NAMALWA (cell line): ENCODE measurements at regions not wholly inside any gene's neighbourhood (a gene's known extent, or its start where the extent isn't known, plus 50 kb on each side); places are given as distances from the start of the nearest gene placed in this dataset.
"Not testable (repeated sequence)": the region's sequence is repeated elsewhere in the genome, so short reads cannot be mapped to it uniquely, and the experiment has no call there.

ENCODE experiments used
- DNase-seq: peaks from one replicate; pipeline ENCODE4 v3.0.0-alpha.2; 2015; ENCODE audit warnings: low spot score

DNA sequence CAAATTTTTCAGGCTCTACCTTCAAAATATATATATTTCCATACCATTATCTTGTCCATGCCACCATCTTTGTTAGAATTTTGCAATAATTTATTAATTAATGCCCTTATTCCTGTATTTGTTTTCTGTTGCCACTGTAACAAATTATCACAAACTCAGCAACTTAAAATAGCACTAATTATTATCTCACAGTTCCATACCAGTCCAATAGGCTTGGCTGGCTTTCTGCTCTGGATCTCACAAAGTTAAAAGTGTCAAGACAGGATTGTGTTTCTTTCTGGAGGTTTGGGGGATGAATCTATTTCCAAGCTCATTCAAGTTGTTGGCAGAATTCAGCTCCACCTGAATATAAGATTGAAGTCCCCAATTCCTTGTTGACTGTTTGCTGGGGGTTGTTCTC lies 58.6 kb upstream of the SLC38A4 start:
- DNase-seq, result no peak

DNA sequence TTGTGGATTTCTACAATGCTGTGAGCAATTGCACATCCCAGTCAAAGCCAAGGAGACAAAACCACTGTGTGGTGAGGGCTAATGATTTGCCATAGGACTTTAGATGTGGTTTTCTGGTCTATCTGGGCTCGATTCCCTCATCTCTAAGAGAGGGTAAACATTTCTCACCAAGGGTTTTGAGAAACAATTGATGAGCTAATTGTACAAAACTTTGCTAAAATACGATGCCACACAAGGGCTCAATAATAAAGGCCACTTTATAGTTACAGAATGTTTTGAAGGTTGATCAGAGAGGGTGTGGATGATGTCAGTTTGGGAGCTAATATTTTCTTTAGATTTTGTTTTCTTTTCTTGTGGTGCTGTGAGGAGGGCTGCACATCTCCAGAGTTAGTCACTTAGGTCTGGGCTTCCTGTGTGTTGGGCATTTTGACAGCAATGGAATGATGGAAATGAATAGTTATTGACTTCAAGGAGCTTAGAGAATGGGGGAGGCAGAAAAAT lies 60.8 kb upstream of the SLC38A4 start:
- DNase-seq, result no peak

DNA sequence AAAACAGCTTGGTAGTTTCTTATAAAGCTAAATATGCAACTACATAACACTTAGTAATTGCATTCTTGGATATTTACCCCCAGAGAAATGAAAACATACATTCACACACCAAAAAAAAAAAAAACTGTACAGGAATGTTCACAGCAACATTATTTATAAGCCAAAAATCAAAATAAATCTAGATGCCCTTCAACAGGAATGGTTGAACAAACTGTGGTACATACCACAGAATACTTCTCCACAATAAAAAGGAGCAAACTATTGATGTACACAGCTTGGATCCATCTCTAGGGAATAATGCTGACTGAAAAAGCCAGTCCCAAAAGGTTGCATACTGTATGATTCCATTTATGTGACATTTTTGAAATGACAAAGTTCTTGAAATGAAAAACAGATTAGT lies 62.1 kb upstream of the SLC38A4 start:
- DNase-seq, result no peak

DNA sequence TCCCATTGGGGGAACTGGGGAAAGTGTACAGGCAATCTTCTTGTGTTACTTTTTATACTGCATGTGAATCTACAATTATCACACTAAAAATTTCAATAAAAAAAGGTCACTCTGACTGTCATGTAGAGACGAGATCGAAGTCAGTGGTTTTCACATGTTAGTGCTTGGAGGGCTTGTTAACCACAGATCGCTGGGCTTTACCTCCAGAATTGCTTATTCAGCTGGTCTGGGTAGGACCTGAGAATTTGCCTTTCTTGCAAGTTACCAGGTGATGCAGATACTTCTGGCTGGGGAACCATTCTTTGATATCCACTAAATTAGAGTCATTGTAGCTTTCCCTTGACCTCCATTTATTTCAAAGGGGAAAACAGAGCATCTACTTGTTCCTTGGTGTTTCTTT lies 62.8 kb upstream of the SLC38A4 start:
- no peak for DNase-seq

DNA sequence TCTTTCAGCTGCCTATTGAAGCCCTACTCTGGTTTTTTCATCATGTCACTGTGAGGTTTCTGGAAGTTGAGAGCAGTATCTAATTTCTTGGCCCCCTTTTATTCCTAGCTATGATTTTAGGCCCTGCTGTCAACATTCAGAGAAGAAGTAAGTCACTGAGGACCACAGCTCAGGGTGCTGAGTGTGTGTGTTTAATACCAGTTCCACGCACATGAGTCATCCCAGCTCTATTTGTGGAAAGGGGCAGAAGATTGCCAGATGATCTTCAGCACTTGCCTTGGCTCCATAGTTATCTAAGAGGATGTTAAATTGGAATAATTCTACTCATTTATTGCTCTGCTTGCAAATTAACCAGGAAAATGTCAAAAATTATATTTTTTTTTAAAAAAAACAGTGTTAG lies 65.5 kb upstream of the SLC38A4 start:
- no peak for DNase-seq

DNA sequence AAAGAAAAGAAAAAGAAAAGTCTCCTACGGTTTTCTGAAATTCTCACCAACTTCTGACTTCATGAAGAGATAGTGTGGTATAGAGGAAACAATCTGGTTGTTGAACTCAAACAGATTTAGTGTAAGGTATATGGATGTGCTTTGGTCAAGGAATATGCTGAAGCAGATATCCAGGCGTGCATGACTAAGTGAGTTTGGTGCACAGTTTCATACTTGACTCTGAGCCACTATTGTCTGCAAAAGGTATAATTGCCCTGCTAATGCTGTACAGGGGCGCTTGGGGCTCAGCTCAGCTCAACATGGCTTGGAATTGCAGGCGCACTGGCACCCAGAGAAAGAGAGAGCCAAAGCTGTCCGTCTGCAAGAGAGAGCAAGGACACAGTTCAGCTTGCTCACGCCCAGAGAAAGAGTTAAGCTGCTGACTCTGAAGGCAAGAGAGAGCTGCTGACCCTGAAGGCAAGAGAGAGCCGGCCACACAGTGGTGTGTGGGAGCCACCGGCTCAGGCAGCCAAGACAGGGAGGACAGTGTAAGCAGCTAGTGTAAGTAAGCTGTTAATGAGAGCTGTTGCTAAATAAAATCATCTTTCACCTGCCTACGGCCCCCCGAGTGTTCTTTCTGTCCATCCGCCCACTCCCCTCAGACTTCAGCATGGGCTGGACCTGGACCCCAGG lies 66.4 kb upstream of the SLC38A4 start:
- no peak for DNase-seq

DNA sequence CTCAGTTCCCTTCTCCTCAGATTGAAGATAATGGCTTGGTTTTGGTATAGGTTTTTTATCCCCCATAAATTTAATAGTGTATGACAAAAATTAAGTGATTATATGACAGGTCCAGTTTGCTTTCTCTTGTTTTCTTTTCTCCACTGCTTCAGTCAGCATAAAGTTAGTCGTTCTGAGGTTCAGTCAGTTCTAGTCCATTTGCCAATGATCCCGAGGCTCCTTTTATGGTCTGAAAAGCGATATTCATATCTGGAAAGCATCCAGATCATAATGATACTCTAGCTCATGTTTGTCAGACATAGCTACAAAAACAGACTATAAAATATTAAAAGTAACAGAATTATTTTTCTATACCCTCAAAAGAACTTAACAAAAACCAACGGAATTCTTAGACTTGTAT lies 67.1 kb upstream of the SLC38A4 start:
- DNase-seq, result no peak

DNA sequence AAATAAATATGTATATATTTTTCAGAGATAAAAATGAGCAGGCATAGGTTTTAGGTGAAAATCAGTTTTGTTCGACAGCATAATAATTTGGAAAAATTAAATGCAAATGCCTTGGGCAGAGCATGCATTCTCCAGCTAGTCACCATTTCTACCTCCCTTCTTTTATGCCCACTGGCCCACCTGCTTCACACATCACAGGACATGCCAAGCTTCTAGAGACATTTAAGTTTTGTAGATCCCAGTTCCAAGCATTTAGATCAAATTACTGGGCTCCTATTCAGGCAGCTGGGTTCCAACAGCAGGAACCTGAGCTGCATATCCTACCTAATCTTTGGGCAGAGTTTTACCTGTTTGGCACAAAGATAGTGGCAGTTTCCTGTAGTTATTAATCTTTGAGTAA lies 67.6 kb upstream of the SLC38A4 start:
- no peak for DNase-seq

DNA sequence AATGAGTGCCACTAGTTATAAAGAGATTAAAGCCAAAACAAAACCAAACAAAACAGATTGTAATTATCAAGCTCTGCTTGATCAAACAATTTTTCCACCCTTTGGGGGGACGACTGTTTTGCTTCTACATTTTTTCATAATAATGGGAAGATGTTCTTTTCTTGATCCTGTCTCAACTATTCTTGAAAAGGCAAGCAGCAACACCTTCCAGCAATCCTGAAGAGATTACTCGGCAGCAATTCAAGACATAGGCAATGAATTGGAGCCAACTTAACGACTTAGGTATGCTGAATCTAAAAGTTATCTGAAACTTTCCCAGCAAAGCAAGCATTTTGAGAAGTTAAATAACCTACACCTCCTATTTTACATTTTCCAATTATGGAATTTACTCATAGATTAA lies 69.9 kb upstream of the SLC38A4 start:
- DNase-seq, result no peak

DNA sequence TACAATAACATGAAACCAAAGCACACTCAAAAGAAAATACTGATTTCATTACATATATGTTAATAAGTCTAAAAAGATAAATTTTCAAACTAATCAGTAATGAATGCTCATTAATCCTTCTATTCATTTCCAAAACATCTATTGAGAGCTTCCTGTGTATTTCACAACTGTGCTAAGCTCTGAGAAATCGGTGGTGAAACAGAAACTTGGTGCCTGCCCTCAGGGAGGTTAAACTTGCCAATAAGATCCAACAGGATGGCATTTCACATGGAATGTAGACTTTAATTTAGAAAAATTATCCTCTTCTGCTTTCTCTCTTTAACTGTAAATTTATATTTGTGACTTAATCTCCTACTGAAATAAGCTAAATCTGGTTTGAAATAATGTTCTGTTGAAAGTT lies 70.9 kb upstream of the SLC38A4 start:
- no peak for DNase-seq

DNA sequence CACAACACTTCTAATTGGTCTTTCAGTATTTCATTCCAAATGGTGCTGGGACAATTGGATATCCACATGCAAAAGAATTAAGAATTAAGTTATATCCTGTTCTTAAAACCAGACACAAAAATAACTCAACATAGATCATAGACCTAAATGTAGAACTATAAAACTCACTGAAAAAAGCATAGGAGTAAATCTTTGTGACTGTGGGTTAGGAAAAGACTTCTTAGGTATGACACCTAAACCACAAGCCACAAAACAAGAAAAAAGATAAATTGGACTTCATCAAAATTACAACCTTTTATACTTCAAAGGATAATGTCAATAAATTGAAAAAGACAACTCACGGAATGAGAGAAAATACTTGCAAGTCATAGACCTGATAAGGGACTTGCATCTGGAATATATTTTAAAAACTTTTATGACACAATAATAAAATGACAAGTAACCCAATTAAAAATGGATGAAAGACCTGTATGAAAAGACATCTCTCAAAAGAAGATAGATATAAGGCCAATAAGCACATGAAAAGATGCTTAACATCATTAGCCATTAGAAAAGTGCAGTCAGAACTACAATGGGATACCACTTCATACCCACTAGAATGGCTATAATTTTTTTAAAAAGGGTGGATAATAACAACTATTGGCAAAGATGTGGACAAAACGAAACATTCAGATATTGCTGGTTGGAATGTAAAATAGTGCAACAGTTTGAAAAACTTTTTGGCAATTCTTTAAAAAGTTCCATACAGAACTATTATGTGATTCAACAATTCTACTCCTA lies 72.5 kb upstream of the SLC38A4 start:
- no peak for DNase-seq

DNA sequence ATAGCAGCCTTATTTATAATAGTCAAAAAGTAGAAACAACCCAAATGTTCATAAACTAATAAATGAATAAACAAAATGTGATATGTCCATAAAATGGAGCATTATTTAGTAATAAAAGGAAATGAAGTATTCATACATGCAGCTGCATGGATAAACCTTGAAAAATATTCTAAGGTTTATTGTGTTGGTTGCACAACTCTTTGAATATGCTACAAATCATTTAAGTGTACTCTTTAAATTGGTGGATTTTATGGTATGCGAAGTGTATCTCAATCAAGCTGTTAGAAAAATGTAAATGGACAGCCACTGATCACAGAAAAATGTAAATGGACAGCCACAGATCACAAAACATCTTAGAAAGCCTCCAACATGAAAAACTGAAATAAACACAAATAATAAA lies 73.2 kb upstream of the SLC38A4 start:
- no peak for DNase-seq

DNA sequence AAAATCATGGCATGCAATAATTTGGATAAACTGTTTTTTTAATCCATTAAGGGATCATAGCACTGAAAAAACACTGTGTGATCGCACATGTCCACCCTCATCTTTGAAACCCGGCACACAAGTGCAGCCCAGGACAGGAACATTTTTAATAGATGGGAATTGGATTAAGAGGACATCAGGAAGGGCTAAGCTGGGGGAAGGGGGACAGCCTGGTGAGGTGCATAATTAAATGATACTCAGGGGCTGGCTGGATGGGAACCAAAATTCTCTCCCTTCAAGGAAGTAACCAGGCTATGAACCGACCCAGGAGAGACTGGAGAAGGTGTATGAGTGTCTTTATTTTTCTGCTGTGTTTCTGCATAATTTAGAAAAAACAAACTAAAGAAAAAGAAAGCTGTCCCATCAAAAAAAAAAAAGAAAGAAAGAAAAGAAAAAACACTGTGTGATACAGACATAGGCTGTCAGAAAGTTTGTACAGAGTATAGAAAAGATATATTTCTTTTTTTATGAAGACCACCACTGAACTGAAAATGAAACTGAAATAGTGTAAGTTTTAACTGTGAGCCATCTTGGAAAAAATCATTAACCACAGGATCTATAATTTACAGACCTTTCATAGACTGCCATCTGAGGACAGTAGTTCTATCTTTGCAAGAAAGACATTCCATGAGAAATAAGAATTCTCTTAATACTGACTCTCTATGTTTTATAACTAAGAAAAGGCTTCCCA lies 75.1 kb upstream of the SLC38A4 start:
- DNase-seq, result no peak

DNA sequence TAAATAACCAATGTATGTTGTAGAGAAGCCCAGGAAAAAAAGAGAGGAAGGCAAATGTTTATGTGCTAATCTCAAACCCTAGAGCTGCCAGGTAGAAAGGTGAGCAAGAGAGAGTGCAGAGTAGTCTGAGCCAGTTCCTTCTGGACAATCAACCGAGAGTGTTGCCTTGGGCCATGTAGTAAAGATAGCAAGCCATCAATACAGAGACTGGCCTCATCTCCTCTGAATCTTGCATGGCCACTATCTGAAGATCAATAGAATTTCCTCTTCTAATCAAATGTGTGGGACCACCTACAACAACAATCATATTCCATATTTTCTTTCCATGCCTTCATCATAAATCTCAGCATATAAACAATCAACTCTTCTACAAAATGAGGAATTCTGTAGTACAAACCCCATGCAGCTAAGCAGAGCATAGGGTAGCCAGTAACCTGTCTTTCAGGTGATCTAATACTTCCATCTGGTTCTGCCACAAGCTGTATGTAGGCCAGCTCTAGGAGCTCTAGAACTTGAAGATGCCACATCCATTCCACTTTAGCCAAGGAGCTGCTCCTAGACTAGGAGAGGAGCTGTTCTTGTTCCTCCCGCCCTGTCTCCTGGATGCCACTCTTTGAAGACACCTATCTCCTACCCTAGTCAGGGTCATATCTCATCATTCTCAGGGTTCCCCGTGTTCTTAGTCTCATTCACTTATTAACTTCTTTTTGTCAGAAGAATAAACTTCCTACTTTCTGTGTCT lies 75.8 kb upstream of the SLC38A4 start:
- DNase-seq, result no peak

DNA sequence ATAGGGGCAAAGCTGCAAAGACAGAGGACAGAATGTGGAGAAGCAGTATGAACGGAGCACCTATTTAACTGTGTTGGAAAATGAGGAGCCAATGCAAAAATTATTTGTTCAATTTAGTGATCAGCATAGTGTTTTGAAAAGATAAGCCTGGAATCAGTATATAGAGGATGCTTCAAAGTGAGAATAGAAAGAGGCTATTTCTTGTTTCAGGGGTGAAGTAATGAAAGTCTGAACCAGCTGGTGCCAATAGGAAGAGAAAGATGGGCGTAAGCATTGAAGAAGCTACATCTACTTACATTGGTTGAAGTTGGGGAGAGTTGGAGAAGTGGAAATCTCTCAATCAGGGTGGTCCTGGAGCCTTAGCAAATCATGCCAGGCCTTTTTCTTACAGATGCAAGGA lies 77.3 kb upstream of the SLC38A4 start:
- DNase-seq, result no peak

DNA sequence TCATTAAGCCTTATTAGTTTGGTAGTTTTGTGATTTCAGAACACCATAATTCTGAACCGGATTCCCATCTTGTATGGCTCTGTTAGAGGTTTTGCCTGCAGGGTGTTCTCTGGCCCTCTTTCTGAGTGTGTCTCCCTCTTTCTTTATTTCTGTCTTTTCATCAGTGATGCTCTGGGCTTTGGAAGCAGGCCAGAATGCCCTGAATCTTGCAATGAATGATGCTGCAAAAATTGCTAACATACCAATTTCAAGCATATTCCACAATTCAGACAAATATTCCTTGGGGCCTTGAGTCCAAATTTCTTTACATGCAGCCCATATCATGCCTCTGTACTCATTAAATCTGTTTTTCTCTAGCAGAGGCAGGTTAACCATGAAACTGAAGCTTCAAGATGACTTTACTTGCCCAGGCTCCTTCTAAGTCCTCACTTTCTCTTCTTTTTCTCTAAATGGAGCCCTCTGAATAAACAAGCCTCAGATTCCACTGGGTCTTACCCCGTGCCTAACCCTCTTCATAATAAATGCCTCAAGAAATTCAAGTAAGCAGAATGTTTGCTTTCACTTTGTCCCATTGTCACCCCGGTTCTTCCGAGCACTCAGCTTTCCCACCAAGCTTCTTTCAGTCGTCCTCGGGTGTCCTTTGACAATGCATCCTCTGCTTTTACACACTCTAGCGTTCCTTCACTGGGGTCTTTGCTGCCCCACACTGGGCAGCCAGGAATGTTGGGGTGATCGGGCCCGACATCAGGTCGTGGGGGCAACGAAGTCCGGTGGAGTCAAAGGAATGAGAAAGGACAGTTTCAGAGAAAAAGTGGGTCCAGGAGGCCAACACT lies 78.8 kb upstream of the SLC38A4 start:
- no peak for DNase-seq

DNA sequence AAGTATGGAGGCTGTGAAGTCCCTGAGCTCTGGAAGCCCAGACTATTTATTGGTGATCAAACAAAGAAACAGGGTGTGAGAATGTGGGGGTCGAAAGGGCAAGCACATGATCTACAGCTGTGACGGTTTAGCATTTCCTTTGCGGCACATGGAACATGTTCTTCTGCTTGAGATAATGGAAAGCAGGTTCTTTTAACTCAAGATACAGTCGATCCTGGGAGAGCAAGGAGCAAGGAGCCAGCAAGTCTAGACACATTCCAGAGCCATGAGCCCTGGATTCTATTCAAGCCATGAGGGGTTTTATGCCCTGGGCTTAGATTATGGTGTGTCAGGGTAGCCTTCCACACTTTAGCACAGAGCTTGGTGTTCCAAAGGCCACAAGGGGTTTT lies 79.4 kb upstream of the SLC38A4 start:
- DNase-seq, result not testable (repeated sequence)

DNA sequence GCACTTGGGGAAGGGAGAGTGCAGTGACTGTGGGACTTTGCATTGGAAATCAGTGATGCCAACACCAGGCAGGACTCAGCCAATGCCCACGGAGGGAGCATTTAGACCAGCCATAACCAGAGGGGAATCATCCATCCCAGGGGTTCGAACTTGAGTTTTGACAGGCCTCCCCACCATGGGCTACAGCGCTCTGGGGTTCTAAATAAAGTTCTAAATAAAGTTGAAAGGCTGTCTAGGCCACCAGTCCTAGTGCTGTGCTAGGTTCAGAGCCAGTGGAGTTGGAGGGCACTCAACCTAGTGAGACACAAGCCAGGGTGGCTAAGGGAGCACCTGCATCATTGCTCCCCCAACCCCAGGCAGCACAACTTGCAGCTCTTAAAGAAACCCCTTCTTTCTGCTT lies 82.0 kb upstream of the SLC38A4 start:
- no peak for DNase-seq

DNA sequence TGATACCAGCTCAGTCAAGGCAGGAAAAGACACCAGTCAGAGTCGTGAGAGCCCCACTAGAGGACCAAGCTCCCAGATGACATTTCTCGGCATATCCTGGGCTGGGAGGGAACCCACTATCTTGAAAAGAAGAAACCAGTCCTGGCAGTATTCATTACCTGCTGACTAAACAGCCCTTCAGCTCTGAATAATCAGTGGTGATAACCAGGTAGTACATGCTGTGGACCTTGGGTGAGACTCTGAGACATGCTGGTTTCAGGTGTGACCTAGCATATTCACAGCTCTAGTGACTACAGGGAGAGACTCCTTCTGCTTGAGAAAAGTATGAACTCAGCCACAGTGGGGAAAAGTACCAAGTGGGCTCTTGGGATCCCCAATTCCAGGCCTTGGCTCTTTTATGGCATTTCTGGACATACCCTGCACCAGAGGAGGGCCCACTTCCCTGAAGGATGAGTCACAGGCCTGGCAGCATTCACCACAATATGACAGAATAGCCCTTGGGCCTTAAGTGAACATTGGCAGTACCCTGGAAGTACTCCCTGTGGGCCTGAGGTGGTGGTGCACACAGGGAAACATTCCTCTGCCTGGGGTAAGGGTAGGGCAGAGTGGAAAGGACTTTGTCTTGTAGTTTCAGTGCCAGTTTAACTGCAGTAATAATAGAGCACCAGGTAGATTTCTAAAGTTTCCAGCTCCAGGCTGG lies 82.6 kb upstream of the SLC38A4 start:
- DNase-seq, result no peak

DNA sequence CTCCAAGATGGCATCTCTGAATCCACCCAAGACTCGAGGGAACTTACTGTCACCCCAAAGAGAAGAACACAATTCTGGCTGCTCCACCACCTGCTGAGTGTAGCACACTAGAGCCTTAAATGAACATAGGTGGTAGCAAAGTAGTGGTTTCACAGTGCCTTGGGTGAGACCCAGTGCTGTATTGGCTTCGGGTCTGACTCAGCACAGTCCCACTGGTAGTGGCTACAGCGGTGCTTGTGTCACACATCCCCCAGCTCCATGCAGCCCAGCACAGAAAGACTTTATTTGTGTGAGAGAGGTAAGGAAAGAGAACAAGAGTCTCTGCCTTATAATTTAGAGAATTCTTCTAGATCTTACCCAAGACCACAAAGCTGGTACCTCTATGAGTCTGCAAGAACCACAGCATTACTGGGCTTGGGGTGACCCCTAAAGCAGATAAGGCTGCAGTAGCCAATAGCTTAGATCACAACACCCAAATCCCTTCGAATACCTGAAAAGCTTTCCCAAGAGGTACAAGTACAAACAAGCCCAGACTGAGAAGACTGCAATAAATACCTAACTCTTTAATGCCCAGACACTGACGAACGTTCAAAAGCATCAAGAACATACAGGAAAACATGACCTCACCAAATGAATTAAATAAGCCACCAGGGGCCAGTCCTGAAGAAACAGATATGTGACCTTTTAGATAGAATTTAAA lies 83.3 kb upstream of the SLC38A4 start:
- no peak for DNase-seq
